ENCODE measurements at regions not wholly inside any gene's neighbourhood (a gene's known extent, or its start where the extent isn't known, plus 50 kb on each side); places are given as distances from the start of the nearest gene placed in this dataset.

DNA sequence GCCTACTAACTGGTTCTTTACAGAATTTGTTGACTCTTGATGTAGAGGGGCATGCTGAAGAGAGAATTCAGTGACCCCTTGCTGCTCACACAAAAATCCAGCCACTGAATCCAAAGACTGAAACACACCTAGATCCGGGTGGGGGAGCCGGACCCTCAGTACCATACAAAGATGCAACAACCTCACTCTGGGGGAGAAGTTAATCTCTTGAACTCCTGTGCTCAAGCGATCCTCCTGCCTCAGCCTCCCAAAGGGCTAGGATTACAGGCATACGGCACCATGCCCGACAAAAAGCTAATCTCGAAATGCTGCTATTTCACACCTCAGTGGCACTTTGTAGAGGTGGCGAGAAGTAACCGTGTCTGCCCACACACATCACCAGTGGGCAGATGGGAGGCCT is 88.8 kb upstream of the HELT start:
- TF ChIP-seq CTCF (IDR thresholded peaks at IDR 0.05; ENCODE audit: poor library complexity): no peak
- TF ChIP-seq EZH2phosphoT487 (IDR thresholded peaks at IDR 0.05; ENCODE audit: low read depth, severe bottlenecking, unreplicated experiment): no peak
- no peak for TF ChIP-seq EZH2 (IDR thresholded peaks at IDR 0.05; ENCODE audit: borderline replicate concordance)
